Liver (tissue), 8 donors: ENCODE measurements at regions not wholly inside any gene's neighbourhood (a gene's known extent, or its start where the extent isn't known, plus 50 kb on each side); places are given as distances from the start of the nearest gene placed in this dataset.

Experiments used
- DNase-seq: peaks from one replicate; pipeline ENCODE4 v3.0.0-alpha.2; 2017; ENCODE audit warnings: low spot score
- H3K27ac ChIP-seq, 2 donors: one replicate each; pipeline ENCODE4 v1.7.0; 2013; ENCODE audit warnings: inconsistent platforms in 2 of 2, low read length in 2 of 2, control low read depth in 1 of 2, low read depth in 1 of 2, mild to moderate bottlenecking in 1 of 2
- H3K27me3 ChIP-seq, 4 donors: one replicate each; pipeline versions ENCODE4 v1.6.1 to v1.7.0; 2013; ENCODE audit warnings: low read length in 3 of 4, inconsistent platforms in 1 of 4, mild to moderate bottlenecking in 1 of 4, moderate library complexity in 1 of 4; ENCODE audit not compliant: control insufficient read depth in 4 of 4, insufficient read depth in 4 of 4
- H3K36me3 ChIP-seq, 4 donors: one replicate each; pipeline versions ENCODE4 v1.6.1 to v1.7.0; 2013; ENCODE audit warnings: low read length in 3 of 4, mild to moderate bottlenecking in 3 of 4, low read depth in 1 of 4, moderate library complexity in 1 of 4; ENCODE audit not compliant: control insufficient read depth in 4 of 4, insufficient read depth in 3 of 4
- H3K4me1 ChIP-seq, 4 donors: one replicate each; pipeline versions ENCODE4 v1.6.1 to v1.7.0; 2013; ENCODE audit warnings: low read length in 3 of 4, mild to moderate bottlenecking in 3 of 4, moderate library complexity in 1 of 4; ENCODE audit not compliant: control insufficient read depth in 4 of 4, insufficient read depth in 4 of 4
- H3K4me3 ChIP-seq, 3 donors: one replicate each; pipeline versions ENCODE4 v1.6.1 to v1.7.0; 2013; ENCODE audit warnings: low read length in 3 of 3, control low read depth in 1 of 3, low read depth in 1 of 3, mild to moderate bottlenecking in 1 of 3
- H3K9ac ChIP-seq, 2 donors: one replicate each; pipeline ENCODE4 v1.7.0; 2013; ENCODE audit warnings: low read length in 2 of 2, mild to moderate bottlenecking in 2 of 2, moderate library complexity in 2 of 2, control low read depth in 1 of 2, low read depth in 1 of 2
- H3K9me3 ChIP-seq, 4 donors: one replicate each; pipeline versions ENCODE4 v1.6.1 to v1.7.0; 2013; ENCODE audit warnings: low read length in 3 of 4; ENCODE audit not compliant: control insufficient read depth in 4 of 4
- ATF3 ChIP-seq: IDR thresholded peaks from 2 replicates; pipeline ENCODE4 v1.6.1; 2016; ENCODE audit warnings: antibody characterized with exemption
- CTCF ChIP-seq: fragments of 150-350 bp; IDR thresholded peaks from 2 replicates; pipeline ENCODE4 v1.5.1; 2017; ENCODE audit warnings: improper control_type of control experiment, low read depth, low read length; ENCODE audit not compliant: missing input control
- EGR1 ChIP-seq, 2 donors: IDR thresholded peaks; 2 replicates each; pipeline ENCODE4 v1.6.1; 2016 to 2018; ENCODE audit warnings: antibody characterized with exemption in 2 of 2, low read depth in 2 of 2
- FOXA1 ChIP-seq: IDR thresholded peaks from 2 replicates; pipeline ENCODE4 v1.6.1; 2016; ENCODE audit warnings: antibody characterized with exemption
- GABPA ChIP-seq, 2 donors: IDR thresholded peaks in 1 of 2; conservative IDR thresholded peaks in 1 of 2; 2 replicates each; pipeline ENCODE4 v1.6.1; 2016; ENCODE audit warnings: antibody characterized with exemption in 2 of 2, mild to moderate bottlenecking in 1 of 2, moderate library complexity in 1 of 2
- HNF4G ChIP-seq: IDR thresholded peaks from 2 replicates; pipeline ENCODE4 v1.6.1; 2016; ENCODE audit warnings: antibody characterized with exemption
- JUND ChIP-seq, 2 donors: IDR thresholded peaks; 2 replicates each; pipeline ENCODE4 v1.6.1; 2016; ENCODE audit warnings: antibody characterized with exemption in 2 of 2
- MAX ChIP-seq: IDR thresholded peaks from 2 replicates; pipeline ENCODE4 v1.6.1; 2016; ENCODE audit warnings: antibody characterized with exemption
- NR2F2 ChIP-seq: IDR thresholded peaks from 2 replicates; pipeline ENCODE4 v1.6.1; 2016; ENCODE audit warnings: antibody characterized with exemption
- REST ChIP-seq: IDR thresholded peaks from 2 replicates; pipeline ENCODE4 v1.6.1; 2016; ENCODE audit warnings: antibody characterized with exemption, mild to moderate bottlenecking
- SP1 ChIP-seq: IDR thresholded peaks from 2 replicates; pipeline ENCODE4 v1.6.1; 2018; ENCODE audit warnings: antibody characterized with exemption, mild to moderate bottlenecking
- TAF1 ChIP-seq: conservative IDR thresholded peaks from 2 replicates; pipeline ENCODE4 v1.6.1; 2016; ENCODE audit warnings: antibody characterized with exemption, mild to moderate bottlenecking
- ZBTB33 ChIP-seq: IDR thresholded peaks from 2 replicates; pipeline ENCODE4 v1.6.1; 2016; ENCODE audit warnings: antibody characterized with exemption
- WGBS: extraction: QIAGEN DNeasy Blood & Tissue Kit; methylation state at CpG from one replicate; pipeline ENCODE4 v1.1.7; 2013; 5-methylcytosine and 5-hydroxymethylcytosine counted together
- donor health status: healthy.
- donor health status: healthy.
- donor health status: healthy.
- donor health status: healthy.
- donor health status: healthy.

GRCh38 chr2:173763641-173764040 is 201.5 kb downstream of the SP3 start:
- TF ChIP-seq HNF4G (no peak), GABPA (IDR thresholded peaks at IDR 0.05 in 1 of 2, conservative IDR thresholded peaks at IDR 0.05 in 1 of 2) (no peak), MAX (no peak), SP1 (no peak), ATF3 (no peak)
- Histone ChIP-seq H3K27me3 (peaks cover 0 to 4% (median 0%) of the 10 kb centered on the region in 4 donors), H3K4me1 (no peaks in the 10 kb centered on the region), H3K4me3 (no peak overlapping the region), H3K27ac (no peak overlapping the region), H3K9me3 (no peaks in the 10 kb centered on the region), H3K36me3 (no peaks in the 10 kb centered on the region), H3K9ac (no peak overlapping the region)
- 92% methylated on average over 1 of the region's 1 CpG for WGBS
- no peak for DNase-seq

- peaks cover 0 to 4% (median 0%) of the 10 kb centered on the region in 4 donors for H3K27me3 ChIP-seq
- TF ChIP-seq JUND (IDR thresholded peaks at IDR 0.05) (no peak), NR2F2 (no peak)
- no peak overlapping the region for H3K4me3 ChIP-seq
- no peaks in the 10 kb centered on the region for H3K36me3 ChIP-seq
- H3K9ac ChIP-seq: no peak overlapping the region
- H3K9me3 ChIP-seq: no peaks in the 10 kb centered on the region
- H3K27ac ChIP-seq: no peak overlapping the region
- WGBS: 77% methylated on average over 6 of the region's 6 CpGs
- H3K4me1 ChIP-seq: no peaks in the 10 kb centered on the region
- DNase-seq: no peak
Observed at GRCh38 chr2:173764094-173764493, 201.1 kb downstream of the SP3 start.

- no peak overlapping the region for H3K27ac ChIP-seq
- WGBS: 74% methylated on average over 8 of the region's 8 CpGs
Observed at GRCh38 chr2:173766537-173767289, 198.5 kb downstream of the SP3 start.

More at GRCh38 chr2:173766537-173767289, 198.5 kb downstream of the SP3 start:
- H3K4me3 ChIP-seq: no peak overlapping the region
- no peak overlapping the region for H3K9ac ChIP-seq
- DNase-seq: no peak
- peaks cover 0 to 4% (median 0%) of the 10 kb centered on the region in 4 donors for H3K27me3 ChIP-seq
- H3K9me3 ChIP-seq: no peaks in the 10 kb centered on the region
- TF ChIP-seq HNF4G (no peak), SP1 (no peak), GABPA (IDR thresholded peaks at IDR 0.05 in 1 of 2, conservative IDR thresholded peaks at IDR 0.05 in 1 of 2) (no peak), MAX (no peak), ZBTB33 (no peak), EGR1 (IDR thresholded peaks at IDR 0.05; ENCODE audit: low read depth in 2 of 2) (no peak), TAF1 (no peak), FOXA1 (no peak), REST (no peak), JUND (IDR thresholded peaks at IDR 0.05) (no peak), CTCF (no peak)
- no peaks in the 10 kb centered on the region for H3K36me3 ChIP-seq
- H3K4me1 ChIP-seq: no peaks in the 10 kb centered on the region
